CD8-positive, alpha-beta memory T cell (primary cell): ENCODE measurements at regions not wholly inside any gene's neighbourhood (a gene's known extent, or its start where the extent isn't known, plus 50 kb on each side); places are given as distances from the start of the nearest gene placed in this dataset.
"Not testable (repeated sequence)": the region's sequence is repeated elsewhere in the genome, so short reads cannot be mapped to it uniquely, and the experiment has no call there.

ENCODE experiments used
- CTCF ChIA-PET: fragments of 350-600 bp; sonication (Branson Sonifier 250); formaldehyde crosslinking; loops from one replicate; lab custom pipeline; 2021; ENCODE audit warnings: antibody characterized with exemption; lab: Charles Lee
- POLR2A ChIA-PET: fragments of 350-600 bp; sonication (Branson Sonifier 250); formaldehyde crosslinking; loops from one replicate; lab custom pipeline; 2021; ENCODE audit warnings: antibody characterized with exemption; lab: Charles Lee
- DNase-seq, 5 donors: peaks; one replicate each; pipeline versions ENCODE4 v3.0.0 to v3.0.0-alpha.2; 2020 to 2022; ENCODE audit warnings: mixed read lengths in 1 of 5
- H3K27ac ChIP-seq: one replicate; pipeline ENCODE4 v1.7.0; 2013; ENCODE audit warnings: low read depth, mild to moderate bottlenecking, low read length, moderate library complexity
- H3K27me3 ChIP-seq: 2 replicates; pipeline ENCODE4 v1.7.0; 2013; ENCODE audit warnings: low read length, mild to moderate bottlenecking; ENCODE audit not compliant: insufficient read depth, poor library complexity, severe bottlenecking
- H3K36me3 ChIP-seq: 2 replicates; pipeline ENCODE4 v1.7.0; 2013; ENCODE audit warnings: mild to moderate bottlenecking, low read length, moderate library complexity; ENCODE audit not compliant: insufficient read depth
- H3K4me1 ChIP-seq: 2 replicates; pipeline ENCODE4 v1.7.0; 2013; ENCODE audit warnings: mild to moderate bottlenecking, low read length, moderate library complexity; ENCODE audit not compliant: insufficient read depth
- H3K4me3 ChIP-seq: 2 replicates; pipeline ENCODE4 v1.7.0; 2013; ENCODE audit warnings: mild to moderate bottlenecking, low read length
- H3K9me3 ChIP-seq: 2 replicates; pipeline ENCODE4 v1.7.0; 2013; ENCODE audit warnings: mild to moderate bottlenecking, low read length
- H3K27ac Mint-ChIP-seq, 8 donors: one replicate each; pipeline ENCODE4 v1.8.0; 2020 to 2021; ENCODE audit warnings: mixed read lengths in 8 of 8, mild to moderate bottlenecking in 6 of 8, inconsistent platforms in 3 of 8, moderate library complexity in 3 of 8
- H3K27me3 Mint-ChIP-seq, 2 donors: one replicate each; pipeline ENCODE4 v1.8.0; 2020 to 2021; ENCODE audit warnings: mixed read lengths in 2 of 2, mild to moderate bottlenecking in 1 of 2, moderate library complexity in 1 of 2
- H3K36me3 Mint-ChIP-seq, 3 donors: one replicate each; pipeline ENCODE4 v1.8.0; 2020 to 2021; ENCODE audit warnings: mixed read lengths in 3 of 3, inconsistent platforms in 1 of 3, mild to moderate bottlenecking in 1 of 3
- H3K4me1 Mint-ChIP-seq, 3 donors: one replicate each; pipeline ENCODE4 v1.8.0; 2020 to 2021; ENCODE audit warnings: mixed read lengths in 3 of 3, inconsistent platforms in 1 of 3, mild to moderate bottlenecking in 1 of 3
- H3K4me3 Mint-ChIP-seq, 7 donors: one replicate each; pipeline ENCODE4 v1.8.0; 2020 to 2021; ENCODE audit warnings: mixed read lengths in 7 of 7, mild to moderate bottlenecking in 6 of 7, moderate library complexity in 4 of 7, inconsistent platforms in 2 of 7
- H3K9me3 Mint-ChIP-seq, 5 donors: one replicate each; pipeline ENCODE4 v1.8.0; 2020 to 2022; ENCODE audit warnings: mixed read lengths in 5 of 5, mild to moderate bottlenecking in 3 of 5, moderate library complexity in 2 of 5, inconsistent platforms in 1 of 5

DNA sequence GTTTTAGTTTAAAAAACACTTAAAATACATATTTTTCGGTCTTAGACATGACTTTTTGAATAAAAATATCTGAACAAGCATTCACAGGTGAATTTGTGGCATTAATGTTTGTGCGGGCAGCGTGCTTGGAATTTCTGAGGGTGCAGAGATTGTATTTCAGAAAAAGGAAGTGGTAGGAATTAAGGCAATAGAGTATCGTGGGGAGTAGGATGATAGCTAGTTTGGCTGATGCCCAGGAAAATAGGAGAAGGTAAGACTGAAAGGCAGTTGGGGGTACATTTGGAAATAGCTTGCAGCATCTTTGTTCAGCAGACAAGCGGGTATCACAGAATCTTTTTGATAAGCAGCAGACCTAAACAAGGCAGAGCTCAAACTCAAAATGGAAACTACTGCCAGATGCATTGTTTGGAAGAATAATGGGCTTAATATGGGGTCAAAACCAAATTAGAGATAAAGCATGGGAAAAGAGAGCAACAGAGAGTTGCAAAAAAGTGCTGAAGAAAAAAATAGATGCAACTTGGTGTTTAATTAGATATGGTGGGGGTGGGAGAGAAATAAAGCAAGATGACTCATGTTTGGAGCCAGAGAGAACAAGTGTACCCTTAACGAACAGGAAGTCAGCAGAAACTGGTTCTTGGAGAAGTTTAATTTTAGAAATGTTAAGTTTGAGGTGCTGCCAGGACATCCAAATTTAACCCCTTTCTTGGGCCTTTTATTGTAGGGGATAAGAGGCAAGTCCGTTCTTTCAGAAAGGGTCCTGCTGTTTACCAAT is 85.7 kb upstream of the ARRDC3 start:
- ChIA-PET POLR2A (no interaction called here), CTCF (no interaction called here)
- H3K4me3 ChIP-seq: no peak overlapping the region
- peaks cover 6% of the 10 kb centered on the region for H3K4me1 ChIP-seq
- Mint-ChIP-seq H3K9me3 (peaks cover 0 to 1% (median 0%) of the 10 kb centered on the region in 5 donors), H3K27me3 (peaks cover 1 to 14% of the 10 kb centered on the region in 2 donors), H3K36me3 (peaks cover 0 to 3% (median 0%) of the 10 kb centered on the region in 3 donors), H3K4me3 (peak overlapping the region in 1 of 7 donors; percentile 19), H3K27ac (no peak overlapping the region), H3K4me1 (peaks cover 5 to 12% (median 10%) of the 10 kb centered on the region in 3 donors)
- H3K36me3 ChIP-seq: no peaks in the 10 kb centered on the region
- no peaks in the 10 kb centered on the region for H3K9me3 ChIP-seq
- no peak overlapping the region for H3K27ac ChIP-seq
- DNase-seq: no peak
- no peaks in the 10 kb centered on the region for H3K27me3 ChIP-seq

DNA sequence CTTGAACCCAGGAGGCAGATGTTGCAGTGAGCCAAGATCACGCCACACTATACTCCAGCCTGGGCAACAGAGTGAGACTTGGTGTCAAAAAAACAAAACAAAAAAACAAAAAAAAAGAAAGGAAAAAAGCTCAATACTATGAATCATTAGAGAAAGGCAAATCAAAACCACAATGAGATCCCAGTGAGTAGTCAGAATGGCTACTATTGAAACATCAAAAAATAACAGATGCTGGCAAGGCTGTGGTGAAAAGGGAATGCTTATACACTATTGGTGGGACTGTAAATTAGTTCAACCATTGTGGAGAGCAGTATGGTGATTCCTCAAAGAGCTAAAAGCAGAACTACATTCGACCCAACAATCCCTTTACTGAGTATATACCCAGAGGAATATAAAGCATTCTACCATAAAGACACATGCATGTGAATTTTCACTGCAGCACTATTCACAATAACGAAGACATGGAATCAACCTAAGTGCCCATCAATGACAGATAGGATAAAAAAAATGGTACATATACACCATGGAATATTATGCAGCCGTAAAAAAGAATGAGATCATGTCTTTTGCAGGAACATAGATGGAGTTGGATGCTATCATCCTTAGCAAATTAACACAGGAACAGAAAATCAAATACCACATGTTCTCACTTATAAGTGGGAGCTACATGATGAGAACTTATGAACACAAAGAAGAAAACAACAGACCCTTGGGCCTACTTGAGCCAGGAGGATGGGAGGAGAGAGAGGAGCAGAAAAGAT is 81.9 kb upstream of the ARRDC3 start:
- Histone ChIP-seq H3K36me3 (no peaks in the 10 kb centered on the region), H3K4me3 (no peak overlapping the region), H3K9me3 (no peaks in the 10 kb centered on the region), H3K27me3 (no peaks in the 10 kb centered on the region), H3K4me1 (peaks cover 6% of the 10 kb centered on the region), H3K27ac (no peak overlapping the region)
- Mint-ChIP-seq H3K27me3 (peaks cover 1 to 7% of the 10 kb centered on the region in 2 donors), H3K36me3 (peaks cover 0 to 16% (median 0%) of the 10 kb centered on the region in 3 donors), H3K4me1 (peaks cover 5 to 12% (median 10%) of the 10 kb centered on the region in 3 donors), H3K4me3 (no peak overlapping the region), H3K9me3 (peaks cover 0 to 10% (median 2%) of the 10 kb centered on the region in 5 donors), H3K27ac (no peak overlapping the region)
- no peak for DNase-seq
- POLR2A ChIA-PET: no interaction called here
- CTCF ChIA-PET: no interaction called here

DNA sequence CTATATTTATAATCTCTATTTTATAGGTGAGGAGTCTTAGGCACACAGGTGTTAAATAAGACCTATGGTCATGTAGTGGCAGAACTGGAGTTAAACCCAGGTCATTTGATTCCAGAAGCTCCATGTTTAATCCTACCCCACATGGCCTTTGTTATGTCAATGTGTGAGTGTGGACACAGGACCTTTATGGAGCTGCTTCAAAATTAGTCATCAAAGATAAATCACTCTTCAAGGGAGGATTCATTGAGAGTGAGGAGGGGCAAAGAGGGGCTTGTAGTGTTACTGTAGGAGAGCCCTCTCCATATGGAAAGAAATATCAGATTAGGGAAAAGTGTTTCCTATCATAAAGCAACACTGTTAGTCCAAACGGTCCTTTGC is 74.6 kb upstream of the ARRDC3 start:
- H3K4me3 ChIP-seq: no peak overlapping the region
- no peak overlapping the region for H3K27ac ChIP-seq
- H3K36me3 ChIP-seq: no peaks in the 10 kb centered on the region
- H3K4me1 Mint-ChIP-seq: no peaks in the 10 kb centered on the region
- H3K4me3 Mint-ChIP-seq: no peak overlapping the region
- CTCF ChIA-PET: no interaction called here
- no peaks in the 10 kb centered on the region for H3K4me1 ChIP-seq
- no peak for DNase-seq
- peaks cover 0 to 4% (median 0%) of the 10 kb centered on the region in 5 donors for H3K9me3 Mint-ChIP-seq
- POLR2A ChIA-PET: no interaction called here
- no peaks in the 10 kb centered on the region for H3K9me3 ChIP-seq
- H3K36me3 Mint-ChIP-seq: peaks cover 0 to 19% (median 2%) of the 10 kb centered on the region in 3 donors
- H3K27ac Mint-ChIP-seq: no peak overlapping the region
- H3K27me3 ChIP-seq: no peaks in the 10 kb centered on the region
- H3K27me3 Mint-ChIP-seq: peaks cover 0 to 4% of the 10 kb centered on the region in 2 donors

DNA sequence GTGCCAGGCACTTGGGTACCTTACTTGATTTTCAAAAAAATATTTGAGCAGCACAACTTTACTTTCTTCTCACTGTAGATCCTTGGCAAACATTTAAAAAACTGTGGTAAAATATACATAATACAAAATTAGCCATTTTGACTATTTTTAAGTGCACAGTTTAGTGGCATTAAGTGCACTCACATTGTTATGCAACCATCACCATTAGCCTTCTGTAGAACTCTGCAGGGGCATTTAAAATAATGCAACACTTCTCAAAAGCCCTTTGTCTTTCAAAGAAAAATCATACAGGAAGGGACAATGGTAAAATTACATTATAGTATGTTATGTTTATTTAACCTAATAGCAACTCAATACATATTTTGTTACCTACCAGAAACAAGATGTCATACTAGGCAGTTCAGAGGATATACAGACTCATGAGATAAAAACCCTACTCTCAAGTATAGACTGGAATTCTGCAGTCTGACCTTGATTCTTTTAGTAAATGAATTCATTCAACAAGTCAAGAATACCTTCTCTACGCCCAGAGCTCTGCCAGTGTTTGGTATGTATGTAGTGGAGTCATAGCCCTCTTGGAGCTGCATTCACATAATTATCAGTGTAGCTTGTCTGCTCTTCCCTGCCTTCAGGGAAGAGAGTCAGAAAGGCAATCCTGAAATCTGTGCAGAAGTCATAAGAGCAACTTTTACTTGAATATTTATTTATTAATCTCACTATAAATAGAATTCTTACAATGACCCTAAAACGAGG is 74.0 kb upstream of the ARRDC3 start:
- Mint-ChIP-seq H3K4me1 (no peaks in the 10 kb centered on the region), H3K27me3 (peaks cover 0 to 4% of the 10 kb centered on the region in 2 donors), H3K4me3 (no peak overlapping the region), H3K36me3 (peaks cover 0 to 14% (median 2%) of the 10 kb centered on the region in 3 donors), H3K27ac (no peak overlapping the region), H3K9me3 (no peaks in the 10 kb centered on the region)
- Histone ChIP-seq H3K27me3 (no peaks in the 10 kb centered on the region), H3K4me1 (no peaks in the 10 kb centered on the region), H3K4me3 (no peak overlapping the region), H3K27ac (no peak overlapping the region), H3K9me3 (no peaks in the 10 kb centered on the region), H3K36me3 (no peaks in the 10 kb centered on the region)
- ChIA-PET CTCF (no interaction called here), POLR2A (no interaction called here)
- no peak for DNase-seq

DNA sequence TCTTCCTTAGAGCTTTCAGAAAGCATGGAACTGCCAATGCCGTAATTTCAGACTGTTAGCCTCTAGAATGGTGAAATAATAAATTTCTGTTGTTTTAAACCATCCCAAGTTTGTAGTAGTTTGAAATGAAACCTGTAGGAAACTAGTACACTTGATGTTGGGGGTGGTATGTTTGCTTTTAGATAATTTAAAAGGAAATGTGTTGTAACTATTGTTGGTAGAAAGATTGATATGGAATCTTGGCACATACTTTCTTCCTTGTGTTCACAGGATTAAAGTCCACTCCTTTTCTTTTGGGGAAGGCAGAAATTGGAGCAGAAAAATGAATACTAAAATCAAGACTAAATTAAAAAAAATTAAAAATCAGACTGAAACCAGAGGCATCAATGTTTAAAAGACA is 66.0 kb upstream of the ARRDC3 start:
- POLR2A ChIA-PET: no interaction called here
- Mint-ChIP-seq H3K27me3 (no peaks in the 10 kb centered on the region), H3K36me3 (peaks cover 0 to 22% (median 2%) of the 10 kb centered on the region in 3 donors), H3K4me3 (no peak overlapping the region), H3K9me3 (peaks cover 0 to 5% (median 0%) of the 10 kb centered on the region in 5 donors), H3K27ac (no peak overlapping the region), H3K4me1 (no peaks in the 10 kb centered on the region)
- Histone ChIP-seq H3K36me3 (no peaks in the 10 kb centered on the region), H3K27ac (no peak overlapping the region), H3K4me3 (no peak overlapping the region), H3K9me3 (no peaks in the 10 kb centered on the region), H3K27me3 (no peaks in the 10 kb centered on the region), H3K4me1 (no peaks in the 10 kb centered on the region)
- no peak for DNase-seq
- CTCF ChIA-PET: no interaction called here

DNA sequence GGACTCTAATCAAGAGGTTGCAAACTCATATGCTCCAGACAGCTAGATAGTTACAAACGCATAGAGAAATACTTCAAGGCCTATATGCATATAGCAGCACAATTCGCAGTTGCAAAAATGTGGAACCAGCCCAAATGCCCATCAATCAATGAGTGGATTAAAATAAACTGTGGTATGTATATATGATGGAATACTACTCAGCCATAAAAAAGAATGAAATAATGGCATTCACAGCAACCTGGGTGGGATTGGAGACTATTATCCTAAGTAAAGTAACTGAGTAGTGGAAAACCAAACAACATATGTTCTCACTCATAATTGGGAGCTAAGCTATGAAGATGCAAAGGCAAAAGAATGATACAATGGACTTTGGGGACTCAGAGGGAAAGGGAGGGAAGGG is 65.0 kb upstream of the ARRDC3 start:
- H3K9me3 Mint-ChIP-seq, POLR2A ChIA-PET, H3K27me3 Mint-ChIP-seq, H3K9me3 ChIP-seq, H3K27me3 ChIP-seq, H3K36me3 ChIP-seq, DNase-seq, H3K27ac ChIP-seq, H3K27ac Mint-ChIP-seq, H3K4me3 Mint-ChIP-seq, H3K4me3 ChIP-seq, H3K4me1 ChIP-seq, H3K4me1 Mint-ChIP-seq: not testable (repeated sequence)
- CTCF ChIA-PET: interaction anchor here (1.6 kb wide), 1 partner anchor 14 kb away, joined by 3 read pairs; no protein-coding TSS in a partner anchor
- peaks cover 0 to 22% (median 2%) of the 10 kb centered on the region in 3 donors for H3K36me3 Mint-ChIP-seq

DNA sequence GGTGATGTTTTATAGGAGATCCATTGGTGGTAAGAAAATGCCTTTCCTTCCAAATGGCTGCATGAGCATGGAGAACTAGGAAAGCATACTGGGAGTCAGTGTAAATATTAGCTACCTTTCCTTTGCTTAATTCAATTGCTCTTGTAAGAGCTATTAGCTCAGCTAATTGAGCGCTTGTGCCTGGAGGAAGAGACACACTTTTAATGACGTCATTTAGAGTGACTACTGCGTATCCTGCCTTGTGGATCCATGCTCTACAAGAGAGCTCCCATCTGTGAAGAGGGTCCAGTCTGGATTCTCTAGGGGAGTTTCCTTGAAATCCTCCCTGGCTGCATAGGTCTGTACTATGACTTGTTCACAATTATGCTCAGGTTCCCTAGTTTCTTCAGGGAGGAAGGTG is 63.8 kb upstream of the ARRDC3 start:
- DNase-seq, H3K27ac ChIP-seq, H3K36me3 ChIP-seq, H3K9me3 ChIP-seq, H3K4me3 ChIP-seq, H3K9me3 Mint-ChIP-seq, POLR2A ChIA-PET, H3K27me3 ChIP-seq, H3K4me1 Mint-ChIP-seq, H3K27me3 Mint-ChIP-seq, H3K4me3 Mint-ChIP-seq, H3K4me1 ChIP-seq: not testable (repeated sequence)
- Mint-ChIP-seq H3K27ac (peak overlapping the region in 1 of 8 donors; percentile 29), H3K36me3 (peaks cover 0 to 22% (median 2%) of the 10 kb centered on the region in 3 donors)
- CTCF ChIA-PET: interaction anchor here (1.2 kb wide), 1 partner anchor 12 kb away, joined by 3 read pairs; no protein-coding TSS in a partner anchor
